GM13976 (cell line): ENCODE measurements at regions not wholly inside any gene's neighbourhood (a gene's known extent, or its start where the extent isn't known, plus 50 kb on each side); places are given as distances from the start of the nearest gene placed in this dataset.
"Not testable (repeated sequence)": the region's sequence is repeated elsewhere in the genome, so short reads cannot be mapped to it uniquely, and the experiment has no call there.

Experiments used
- DNase-seq: peaks from one replicate; pipeline ENCODE4 v3.0.0; 2012; ENCODE audit warnings: low spot score
- CTCF ChIP-seq: IDR thresholded peaks from 2 replicates; pipeline ENCODE4 v1.5.1; 2012; ENCODE audit warnings: borderline replicate concordance, mild to moderate bottlenecking; ENCODE audit not compliant: insufficient read depth; ENCODE audit errors: extremely low read depth, missing control alignments, control extremely low read depth
- in situ Hi-C: fragments of 300-500 bp; cut with MboI; formaldehyde crosslinking; loops from one replicate; pipeline ENCODE4 v1.12.0; 2022; ENCODE audit warnings: low sequenced_read_pairs, mixed read lengths, inconsistent platforms; ENCODE audit not compliant: unreplicated experiment

DNA sequence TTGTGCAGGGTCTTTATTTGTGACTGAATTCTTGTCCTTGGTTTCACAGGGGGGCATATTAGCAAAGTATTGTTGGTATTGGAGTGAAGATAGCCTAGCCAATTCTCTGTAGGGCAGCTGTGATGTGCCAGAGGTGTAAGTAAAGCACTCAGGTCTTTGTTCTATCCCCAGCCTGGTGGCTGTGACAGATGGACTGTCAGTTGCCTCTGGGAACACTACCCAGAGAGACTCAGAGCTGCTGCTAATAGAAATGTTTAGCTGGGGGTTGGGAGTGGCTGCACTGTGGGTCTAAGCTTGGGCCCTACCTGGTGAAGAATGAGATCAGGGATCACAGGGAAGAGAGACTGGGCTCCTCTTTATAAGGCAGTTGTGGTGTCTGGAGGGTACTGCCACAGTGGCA, 1006.5 kb upstream of the TYRP1 start:
- DNase-seq: no peak
- TF ChIP-seq CTCF: no peak
- in situ Hi-C loops: no loop called here

GRCh38 chr9:11697126-11697525, 996.1 kb upstream of the TYRP1 start:
- in situ Hi-C loops: no loop called here
- TF ChIP-seq CTCF: no peak
- no peak for DNase-seq

- TF ChIP-seq CTCF: no peak
- DNase-seq: no peak
- in situ Hi-C loops: no loop called here
Measured at GRCh38 chr9:11701706-11702105, 991.5 kb upstream of the TYRP1 start.

- no peak for TF ChIP-seq CTCF
- DNase-seq: no peak
- in situ Hi-C loops: no loop called here
Measured at GRCh38 chr9:11702548-11702947, 990.6 kb upstream of the TYRP1 start.

DNA sequence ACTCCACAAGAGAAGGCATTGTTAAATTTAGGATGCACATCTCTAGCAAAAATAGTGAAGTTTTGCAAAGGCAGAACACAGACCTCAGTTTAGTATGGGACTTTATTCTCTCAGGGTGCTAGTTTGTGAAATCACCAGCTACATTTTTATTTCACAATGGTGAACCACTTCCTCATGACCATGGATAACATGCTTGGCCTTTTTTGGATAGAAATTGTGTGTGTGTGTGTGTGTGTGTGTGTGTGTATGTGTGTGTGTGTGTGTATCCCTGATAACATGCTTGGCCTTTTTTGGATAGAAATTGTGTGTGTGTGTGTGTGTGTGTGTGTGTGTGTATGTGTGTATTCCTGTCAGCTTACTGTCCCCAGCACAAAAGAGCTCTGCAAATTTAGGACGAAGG, 989.0 kb upstream of the TYRP1 start:
- in situ Hi-C loops, DNase-seq: not testable (repeated sequence)

DNA sequence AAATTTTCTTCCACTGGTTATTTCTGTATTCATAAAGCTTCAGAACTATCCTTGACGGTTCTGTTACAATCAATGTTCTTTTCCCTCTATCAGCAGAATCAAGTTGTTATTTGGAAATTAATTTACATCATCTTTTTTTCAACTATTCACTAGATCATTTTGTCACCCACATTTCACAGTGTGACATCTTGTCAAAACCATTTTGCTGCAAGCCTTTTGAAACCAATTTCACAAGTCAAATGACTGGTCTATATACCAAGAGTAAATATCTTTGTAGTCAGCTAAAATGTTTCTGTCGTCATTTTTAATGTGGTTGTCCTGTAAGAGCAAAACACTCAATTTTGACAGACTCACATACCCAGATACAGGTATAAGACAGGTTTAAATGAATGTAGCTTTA, 984.3 kb upstream of the TYRP1 start:
- TF ChIP-seq CTCF: no peak
- in situ Hi-C loops: no loop called here
- no peak for DNase-seq

GRCh38 chr9:11709567-11709966, 983.6 kb upstream of the TYRP1 start:
- no peak for DNase-seq
- no peak for TF ChIP-seq CTCF
- in situ Hi-C loops: no loop called here
